ENCODE measurements at regions not wholly inside any gene's neighbourhood (a gene's known extent, or its start where the extent isn't known, plus 50 kb on each side); places are given as distances from the start of the nearest gene placed in this dataset.

DNA sequence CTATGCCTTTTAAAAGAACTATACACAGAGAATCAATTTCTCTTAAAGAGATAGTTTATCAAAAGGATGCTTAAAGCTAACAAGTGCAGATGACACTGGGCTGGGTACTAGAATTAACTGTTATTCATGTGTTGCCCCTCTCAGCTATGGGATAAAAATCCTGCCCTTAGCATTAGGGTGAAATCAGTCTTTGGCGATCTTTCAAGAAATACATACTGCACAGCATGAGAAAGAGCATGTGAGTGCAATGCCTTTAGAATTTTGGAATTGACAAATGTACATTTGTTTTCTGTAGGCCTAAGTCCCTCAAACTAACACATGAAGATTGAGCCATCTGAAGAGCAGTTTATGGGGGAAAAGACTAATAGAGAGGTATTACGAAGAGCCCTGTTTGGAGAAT, 115.4 kb downstream of the ZFP64 start (continued):
- TF ChIP-seq, protein P1, sequence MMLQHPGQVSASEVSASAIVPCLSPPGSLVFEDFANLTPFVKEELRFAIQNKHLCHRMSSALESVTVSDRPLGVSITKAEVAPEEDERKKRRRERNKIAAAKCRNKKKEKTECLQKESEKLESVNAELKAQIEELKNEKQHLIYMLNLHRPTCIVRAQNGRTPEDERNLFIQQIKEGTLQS (IDR thresholded peaks at IDR 0.05; ENCODE audit: insufficient read depth, low read depth, low read length): no peak
- TF ChIP-seq SP2 (IDR thresholded peaks at IDR 0.05; ENCODE audit: low read length) (no peak), GABPA (IDR thresholded peaks at IDR 0.05; ENCODE audit: borderline replicate concordance, insufficient read depth, low read length) (no peak), CTBP2 (IDR thresholded peaks at IDR 0.05; ENCODE audit: borderline replicate concordance, insufficient read depth, insufficient read length, low read length) (no peak)
- TF ChIP-seq, protein P2, sequence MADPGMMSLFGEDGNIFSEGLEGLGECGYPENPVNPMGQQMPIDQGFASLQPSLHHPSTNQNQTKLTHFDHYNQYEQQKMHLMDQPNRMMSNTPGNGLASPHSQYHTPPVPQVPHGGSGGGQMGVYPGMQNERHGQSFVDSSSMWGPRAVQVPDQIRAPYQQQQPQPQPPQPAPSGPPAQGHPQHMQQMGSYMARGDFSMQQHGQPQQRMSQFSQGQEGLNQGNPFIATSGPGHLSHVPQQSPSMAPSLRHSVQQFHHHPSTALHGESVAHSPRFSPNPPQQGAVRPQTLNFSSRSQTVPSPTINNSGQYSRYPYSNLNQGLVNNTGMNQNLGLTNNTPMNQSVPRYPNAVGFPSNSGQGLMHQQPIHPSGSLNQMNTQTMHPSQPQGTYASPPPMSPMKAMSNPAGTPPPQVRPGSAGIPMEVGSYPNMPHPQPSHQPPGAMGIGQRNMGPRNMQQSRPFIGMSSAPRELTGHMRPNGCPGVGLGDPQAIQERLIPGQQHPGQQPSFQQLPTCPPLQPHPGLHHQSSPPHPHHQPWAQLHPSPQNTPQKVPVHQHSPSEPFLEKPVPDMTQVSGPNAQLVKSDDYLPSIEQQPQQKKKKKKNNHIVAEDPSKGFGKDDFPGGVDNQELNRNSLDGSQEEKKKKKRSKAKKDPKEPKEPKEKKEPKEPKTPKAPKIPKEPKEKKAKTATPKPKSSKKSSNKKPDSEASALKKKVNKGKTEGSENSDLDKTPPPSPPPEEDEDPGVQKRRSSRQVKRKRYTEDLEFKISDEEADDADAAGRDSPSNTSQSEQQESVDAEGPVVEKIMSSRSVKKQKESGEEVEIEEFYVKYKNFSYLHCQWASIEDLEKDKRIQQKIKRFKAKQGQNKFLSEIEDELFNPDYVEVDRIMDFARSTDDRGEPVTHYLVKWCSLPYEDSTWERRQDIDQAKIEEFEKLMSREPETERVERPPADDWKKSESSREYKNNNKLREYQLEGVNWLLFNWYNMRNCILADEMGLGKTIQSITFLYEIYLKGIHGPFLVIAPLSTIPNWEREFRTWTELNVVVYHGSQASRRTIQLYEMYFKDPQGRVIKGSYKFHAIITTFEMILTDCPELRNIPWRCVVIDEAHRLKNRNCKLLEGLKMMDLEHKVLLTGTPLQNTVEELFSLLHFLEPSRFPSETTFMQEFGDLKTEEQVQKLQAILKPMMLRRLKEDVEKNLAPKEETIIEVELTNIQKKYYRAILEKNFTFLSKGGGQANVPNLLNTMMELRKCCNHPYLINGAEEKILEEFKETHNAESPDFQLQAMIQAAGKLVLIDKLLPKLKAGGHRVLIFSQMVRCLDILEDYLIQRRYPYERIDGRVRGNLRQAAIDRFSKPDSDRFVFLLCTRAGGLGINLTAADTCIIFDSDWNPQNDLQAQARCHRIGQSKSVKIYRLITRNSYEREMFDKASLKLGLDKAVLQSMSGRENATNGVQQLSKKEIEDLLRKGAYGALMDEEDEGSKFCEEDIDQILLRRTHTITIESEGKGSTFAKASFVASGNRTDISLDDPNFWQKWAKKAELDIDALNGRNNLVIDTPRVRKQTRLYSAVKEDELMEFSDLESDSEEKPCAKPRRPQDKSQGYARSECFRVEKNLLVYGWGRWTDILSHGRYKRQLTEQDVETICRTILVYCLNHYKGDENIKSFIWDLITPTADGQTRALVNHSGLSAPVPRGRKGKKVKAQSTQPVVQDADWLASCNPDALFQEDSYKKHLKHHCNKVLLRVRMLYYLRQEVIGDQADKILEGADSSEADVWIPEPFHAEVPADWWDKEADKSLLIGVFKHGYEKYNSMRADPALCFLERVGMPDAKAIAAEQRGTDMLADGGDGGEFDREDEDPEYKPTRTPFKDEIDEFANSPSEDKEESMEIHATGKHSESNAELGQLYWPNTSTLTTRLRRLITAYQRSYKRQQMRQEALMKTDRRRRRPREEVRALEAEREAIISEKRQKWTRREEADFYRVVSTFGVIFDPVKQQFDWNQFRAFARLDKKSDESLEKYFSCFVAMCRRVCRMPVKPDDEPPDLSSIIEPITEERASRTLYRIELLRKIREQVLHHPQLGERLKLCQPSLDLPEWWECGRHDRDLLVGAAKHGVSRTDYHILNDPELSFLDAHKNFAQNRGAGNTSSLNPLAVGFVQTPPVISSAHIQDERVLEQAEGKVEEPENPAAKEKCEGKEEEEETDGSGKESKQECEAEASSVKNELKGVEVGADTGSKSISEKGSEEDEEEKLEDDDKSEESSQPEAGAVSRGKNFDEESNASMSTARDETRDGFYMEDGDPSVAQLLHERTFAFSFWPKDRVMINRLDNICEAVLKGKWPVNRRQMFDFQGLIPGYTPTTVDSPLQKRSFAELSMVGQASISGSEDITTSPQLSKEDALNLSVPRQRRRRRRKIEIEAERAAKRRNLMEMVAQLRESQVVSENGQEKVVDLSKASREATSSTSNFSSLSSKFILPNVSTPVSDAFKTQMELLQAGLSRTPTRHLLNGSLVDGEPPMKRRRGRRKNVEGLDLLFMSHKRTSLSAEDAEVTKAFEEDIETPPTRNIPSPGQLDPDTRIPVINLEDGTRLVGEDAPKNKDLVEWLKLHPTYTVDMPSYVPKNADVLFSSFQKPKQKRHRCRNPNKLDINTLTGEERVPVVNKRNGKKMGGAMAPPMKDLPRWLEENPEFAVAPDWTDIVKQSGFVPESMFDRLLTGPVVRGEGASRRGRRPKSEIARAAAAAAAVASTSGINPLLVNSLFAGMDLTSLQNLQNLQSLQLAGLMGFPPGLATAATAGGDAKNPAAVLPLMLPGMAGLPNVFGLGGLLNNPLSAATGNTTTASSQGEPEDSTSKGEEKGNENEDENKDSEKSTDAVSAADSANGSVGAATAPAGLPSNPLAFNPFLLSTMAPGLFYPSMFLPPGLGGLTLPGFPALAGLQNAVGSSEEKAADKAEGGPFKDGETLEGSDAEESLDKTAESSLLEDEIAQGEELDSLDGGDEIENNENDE (IDR thresholded peaks at IDR 0.05; ENCODE audit: insufficient replicate concordance, low read length): no peak

Measured in H1 (cell line).